Stimulated activated CD4-positive, alpha-beta T cell treated with anti-CD3 and anti-CD28 coated beads, Interleukin-1b, Interleukin-23, amount 100 ng/mL, for 1 hour (primary cell): ENCODE measurements at regions not wholly inside any gene's neighbourhood (a gene's known extent, or its start where the extent isn't known, plus 50 kb on each side); places are given as distances from the start of the nearest gene placed in this dataset.

ENCODE experiments used
- DNase-seq, 2 donors: peaks; one replicate each; pipeline ENCODE4 v3.0.0-alpha.2; 2020; ENCODE audit warnings: low read depth in 2 of 2

DNA sequence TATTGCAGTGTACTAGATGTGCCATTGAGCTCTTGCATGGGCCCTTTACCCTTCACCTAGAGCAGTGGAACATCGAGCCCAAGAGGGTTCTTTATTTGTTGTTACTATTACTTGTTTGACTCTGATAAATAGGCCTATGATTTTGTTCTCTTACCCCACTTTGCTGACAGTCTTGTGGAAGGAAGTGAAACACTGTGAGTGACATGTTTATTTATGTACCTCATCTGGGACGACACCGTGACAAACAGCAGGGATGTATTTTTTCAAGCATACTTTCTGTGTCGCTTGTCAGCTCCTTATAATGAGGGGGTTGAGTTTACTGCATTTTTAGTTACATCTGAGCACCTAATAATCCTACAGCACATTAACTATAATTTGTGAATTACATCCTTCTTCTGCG is 1010.3 kb upstream of the TENM4 start:
- DNase-seq, result no peak

DNA sequence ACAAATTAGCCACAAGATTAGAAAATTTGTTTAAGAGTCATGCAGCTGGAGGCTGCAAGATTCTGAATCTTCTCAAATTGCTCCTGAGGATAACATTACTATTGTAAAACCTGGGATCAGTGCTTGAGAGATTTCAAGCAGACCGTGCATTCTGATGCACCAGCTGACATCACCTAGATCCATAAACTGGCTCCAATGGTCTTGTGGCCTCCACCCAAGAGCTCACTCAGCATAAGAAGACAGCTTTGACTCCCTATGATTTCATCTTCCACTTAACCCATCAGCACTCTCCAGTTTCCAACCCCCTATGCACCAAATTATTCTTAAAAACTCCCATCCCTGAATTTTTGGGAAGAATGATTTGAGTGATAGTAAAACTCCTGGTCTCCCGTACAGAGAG is 1007.9 kb upstream of the TENM4 start:
- DNase-seq, result no peak

DNA sequence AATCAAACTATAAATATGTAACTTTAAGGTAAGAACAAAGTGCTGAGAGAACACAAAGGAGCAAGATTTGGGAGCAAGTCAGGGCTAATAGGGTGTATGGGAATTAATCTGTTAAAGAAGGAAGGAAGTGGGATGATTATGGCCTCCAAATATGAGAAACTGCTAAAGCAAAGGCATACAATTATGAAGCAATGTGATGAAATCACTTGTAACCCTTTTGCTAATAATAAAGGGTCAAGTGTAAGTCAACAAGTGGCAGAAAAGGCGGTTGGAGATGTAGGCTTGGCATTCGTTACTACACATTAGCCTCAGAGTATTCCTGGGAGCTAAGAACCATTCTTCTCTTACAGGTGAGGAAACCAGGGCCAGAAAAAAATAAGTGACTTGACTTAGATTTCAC is 1002.3 kb upstream of the TENM4 start:
- no peak for DNase-seq

DNA sequence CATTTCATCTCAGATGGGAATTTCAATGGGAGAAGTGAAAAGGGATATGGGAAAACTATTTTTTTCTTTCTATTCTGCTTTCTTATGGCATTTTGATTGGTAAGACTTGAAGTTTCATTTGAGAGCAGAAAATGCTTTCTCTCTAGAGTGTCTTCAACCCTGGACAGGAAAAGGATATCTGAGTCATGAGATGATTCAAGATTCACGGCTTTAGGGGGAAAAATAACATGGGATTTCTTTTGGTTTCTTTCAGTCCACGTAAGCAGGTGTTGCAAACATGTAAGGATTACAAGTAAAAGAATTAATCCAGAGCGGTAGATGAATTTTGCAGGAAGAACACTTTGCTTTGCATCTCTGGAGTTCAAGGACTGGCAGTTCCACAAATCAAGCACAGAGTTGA is 1001.0 kb upstream of the TENM4 start:
- no peak for DNase-seq

DNA sequence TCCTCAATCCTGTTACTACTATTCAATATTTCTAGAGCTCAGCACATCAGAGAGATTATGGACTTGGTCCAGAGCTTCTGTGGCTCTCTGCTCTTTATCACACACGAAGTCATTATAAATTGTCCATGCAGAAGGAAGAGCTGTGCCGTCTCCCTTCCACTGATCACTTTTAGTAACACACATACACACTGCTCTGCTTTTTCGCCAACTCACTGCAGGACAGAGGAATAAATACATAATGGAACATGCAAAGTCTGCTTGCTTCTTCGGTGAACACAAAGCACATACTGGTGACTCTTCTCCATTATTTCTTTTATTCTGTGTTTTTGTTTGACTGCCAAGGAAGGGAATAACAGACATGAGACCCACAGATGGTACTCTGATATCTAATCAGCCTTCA is 1000.0 kb upstream of the TENM4 start:
- DNase-seq, result no peak

DNA sequence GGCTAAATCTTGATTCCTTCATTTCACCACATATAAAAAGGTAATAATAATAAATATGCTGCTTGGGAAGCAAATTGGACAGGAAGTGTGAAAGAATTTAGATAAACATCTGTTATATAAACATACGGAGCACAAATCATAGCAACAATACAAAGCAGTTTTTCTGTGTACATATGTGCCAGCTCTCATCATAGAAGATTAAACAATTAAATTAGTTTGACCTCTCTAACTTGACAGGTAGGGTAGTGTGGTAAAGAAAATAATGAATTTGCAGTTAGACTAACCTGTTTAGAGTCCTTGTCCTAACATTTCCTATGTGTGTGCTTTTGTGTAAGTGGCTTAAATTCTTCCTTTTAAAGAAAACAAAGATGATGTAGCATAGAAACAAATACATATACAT is 995.7 kb upstream of the TENM4 start:
- DNase-seq, result no peak

DNA sequence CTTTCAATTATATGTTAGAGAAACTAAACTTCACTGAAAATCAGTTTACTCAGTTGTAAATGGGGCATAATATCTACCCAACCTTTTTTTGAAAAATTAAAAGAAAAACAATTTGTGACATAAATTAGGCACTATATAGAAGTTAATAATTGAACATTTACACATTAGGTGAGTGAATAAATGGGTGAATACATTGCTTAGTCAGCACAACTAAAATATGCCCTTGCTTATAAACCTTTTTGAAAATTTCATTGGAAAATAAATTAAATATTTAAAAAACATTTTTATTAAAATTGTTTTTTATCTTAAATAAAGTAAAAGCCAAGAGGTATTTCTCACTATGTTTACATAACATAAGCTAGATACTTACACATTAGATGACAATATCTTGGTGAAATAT is 994.5 kb upstream of the TENM4 start:
- DNase-seq, result no peak

DNA sequence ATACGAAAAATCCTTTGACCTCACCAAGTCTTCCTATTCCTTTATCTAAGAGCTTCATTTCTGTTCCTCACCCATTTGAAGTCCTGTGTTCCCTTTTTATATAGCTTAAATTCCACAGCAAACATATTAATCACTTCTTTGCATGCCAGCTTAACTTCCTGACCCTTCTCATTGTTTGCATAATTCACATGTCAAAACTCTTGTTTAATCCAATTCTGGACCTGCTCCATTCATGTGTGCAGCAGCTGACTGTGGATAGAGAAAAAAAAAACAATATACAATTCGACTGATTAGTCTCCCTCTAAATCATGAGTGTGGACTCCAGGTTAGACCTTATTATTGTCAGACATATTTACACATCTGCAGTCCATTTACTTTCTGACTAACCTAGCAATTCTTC is 991.2 kb upstream of the TENM4 start:
- no peak for DNase-seq

DNA sequence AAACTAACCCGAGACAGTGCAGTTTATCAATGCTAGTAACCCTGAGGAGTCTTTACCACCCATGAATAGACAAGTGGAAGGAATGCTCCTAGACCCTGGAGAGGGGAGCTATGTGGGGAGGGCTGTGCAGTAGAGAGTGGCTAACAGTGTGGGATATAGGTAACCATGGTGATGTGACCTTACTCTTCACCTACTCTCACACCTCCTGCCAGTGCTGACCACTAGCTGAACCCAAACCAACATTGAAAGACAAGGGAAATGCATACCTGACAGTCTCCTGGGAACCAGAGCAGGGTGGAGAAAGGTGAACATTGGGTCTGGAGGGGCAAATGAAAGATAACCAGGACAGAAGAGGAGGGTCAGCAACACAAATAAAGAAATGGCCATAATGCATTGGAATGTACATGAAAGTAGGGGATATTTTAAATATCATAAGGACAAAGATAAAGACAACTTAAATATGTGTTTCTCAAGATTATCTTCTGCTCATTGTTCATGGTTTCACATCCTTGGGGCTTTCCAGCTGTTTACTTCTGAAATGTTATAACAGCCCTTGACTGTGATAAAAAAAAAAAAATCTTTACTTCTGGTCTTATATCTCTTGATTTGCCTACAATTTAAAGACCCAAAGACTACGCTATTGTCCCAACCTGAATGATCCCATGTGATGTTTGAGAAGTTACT is 983.3 kb upstream of the TENM4 start:
- no peak for DNase-seq

DNA sequence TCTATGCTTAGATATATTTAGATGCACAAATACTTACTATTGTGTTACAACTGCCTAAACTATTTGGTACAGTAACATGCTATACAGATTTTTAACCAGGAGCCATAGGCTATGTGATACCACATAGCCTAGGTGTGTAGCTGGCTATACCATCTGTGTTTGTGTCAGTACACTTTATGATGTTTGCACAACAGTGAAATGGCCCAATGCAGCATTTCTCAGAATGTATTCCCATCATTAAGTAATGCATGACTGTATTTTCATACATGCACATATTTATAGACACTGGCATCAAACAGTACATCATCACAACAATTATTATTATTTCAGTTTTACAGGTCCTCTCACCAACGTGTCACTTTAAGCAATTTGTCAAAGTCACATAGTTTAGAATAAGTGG is 979.5 kb upstream of the TENM4 start:
- no peak for DNase-seq

DNA sequence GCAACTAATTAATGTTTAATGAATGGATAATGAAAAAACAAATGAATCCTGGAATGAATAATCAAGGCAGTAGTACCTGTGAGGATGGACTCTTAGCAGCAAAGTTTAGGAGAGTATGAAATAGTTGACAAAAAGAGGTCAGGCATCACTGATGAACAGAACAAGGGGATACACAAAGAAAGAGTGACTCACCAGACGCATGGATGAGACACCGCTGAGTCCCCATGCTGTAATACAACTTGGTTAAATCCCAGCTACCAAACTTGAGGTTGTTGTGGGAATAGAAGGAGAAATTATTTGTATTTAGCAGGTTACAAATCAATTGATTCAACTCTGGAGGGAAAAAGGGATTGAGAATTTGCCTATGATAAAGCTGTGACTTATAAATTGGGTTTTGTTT is 976.9 kb upstream of the TENM4 start:
- DNase-seq, result no peak

DNA sequence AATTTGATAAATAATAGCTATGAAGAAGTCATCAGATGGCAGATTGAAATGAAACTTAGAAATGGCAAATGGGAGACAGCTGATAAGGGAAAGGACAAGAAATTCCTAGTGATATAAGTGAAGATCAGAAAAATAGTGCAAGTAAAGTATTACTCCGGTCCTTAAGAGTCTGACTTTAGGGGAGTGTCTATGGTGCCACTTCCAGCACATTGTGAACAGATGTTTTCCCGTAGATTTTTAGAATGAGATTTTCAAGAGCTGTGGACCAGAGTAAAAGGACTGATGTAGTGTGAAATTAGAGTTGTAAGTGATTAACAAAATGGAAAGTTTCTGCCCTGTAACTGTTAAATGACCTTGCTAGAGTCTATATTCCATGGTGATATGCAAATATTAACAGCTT is 974.8 kb upstream of the TENM4 start:
- no peak for DNase-seq

DNA sequence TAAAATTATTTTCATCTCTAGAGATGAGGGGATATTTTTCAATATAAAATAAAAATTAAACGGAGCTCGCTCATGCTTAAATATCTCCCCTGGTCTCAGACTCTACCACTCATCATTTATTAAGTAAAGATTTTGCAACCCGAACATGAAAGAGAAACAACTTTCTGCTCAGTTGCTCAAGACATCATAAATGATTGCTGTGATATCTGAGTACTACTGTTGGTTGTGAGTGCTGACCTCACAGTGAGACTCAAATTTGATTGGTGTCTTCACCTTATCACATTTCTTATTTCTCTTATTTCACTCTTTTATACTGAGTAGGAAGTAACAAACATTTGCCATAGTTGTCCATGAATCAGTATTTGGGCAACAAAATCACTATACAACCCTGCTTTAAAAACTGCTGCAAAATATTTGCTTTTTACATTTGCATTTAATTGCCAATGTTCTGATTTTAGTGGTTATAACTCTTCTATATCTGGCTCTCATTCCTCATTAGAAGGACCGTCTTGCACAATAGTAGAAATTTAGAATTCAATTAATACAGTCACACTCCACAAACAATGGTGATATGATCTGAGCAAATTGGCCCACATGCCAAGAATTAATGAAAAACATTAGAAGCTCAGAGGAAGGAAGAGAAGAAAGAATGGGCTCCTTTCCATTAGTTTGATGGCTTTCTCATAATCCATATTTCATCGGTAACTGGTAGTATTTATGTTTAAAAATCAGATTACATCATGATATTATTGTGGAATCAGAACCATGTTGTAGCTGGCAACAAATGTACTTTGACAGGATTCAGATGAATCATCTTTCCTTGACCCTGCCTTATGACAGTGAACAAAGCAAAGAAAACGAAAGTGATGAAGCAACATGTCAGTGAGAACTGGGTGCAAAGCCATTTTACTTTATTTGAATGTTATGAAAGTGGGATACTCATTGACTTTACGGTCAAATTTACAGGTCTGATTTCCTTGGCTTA is 973.6 kb upstream of the TENM4 start:
- no peak for DNase-seq

DNA sequence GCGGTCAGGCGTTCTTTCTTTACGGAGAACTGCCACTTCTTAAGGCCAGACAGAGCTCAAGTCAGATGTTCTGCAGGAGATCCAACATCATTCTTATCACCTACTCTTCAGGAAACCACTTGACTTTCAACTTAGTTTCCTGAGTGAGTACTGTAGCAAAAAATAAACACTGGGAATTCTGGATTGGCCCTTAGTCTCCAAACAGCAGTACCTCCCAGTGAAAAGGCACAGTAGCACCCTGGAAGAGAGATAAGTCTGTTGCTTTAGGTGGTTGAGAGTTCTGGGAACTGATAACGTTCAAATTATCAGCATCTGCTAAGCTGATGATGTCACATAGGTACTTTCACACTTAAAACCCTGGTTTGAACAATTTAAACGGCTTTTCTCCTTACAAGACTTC is 971.8 kb upstream of the TENM4 start:
- no peak for DNase-seq

DNA sequence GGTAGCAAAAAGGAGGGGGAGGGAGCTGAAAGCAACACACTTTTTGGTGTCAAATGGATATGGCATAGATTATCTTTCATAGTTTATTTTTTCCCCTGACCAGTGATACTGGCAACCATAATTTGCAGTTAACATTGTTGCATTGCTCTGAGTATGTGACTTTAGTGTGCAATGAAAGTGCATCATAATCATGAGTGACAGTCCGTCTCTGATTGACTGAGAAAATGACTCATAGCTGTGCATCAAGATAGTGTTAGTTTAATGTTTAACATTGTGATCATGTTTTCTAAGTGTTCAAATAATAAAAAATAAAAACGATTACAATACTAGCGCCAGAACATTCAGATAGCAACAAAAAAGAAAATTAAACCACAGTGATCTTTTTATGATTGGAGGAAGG is 952.4 kb upstream of the TENM4 start:
- DNase-seq, result no peak

DNA sequence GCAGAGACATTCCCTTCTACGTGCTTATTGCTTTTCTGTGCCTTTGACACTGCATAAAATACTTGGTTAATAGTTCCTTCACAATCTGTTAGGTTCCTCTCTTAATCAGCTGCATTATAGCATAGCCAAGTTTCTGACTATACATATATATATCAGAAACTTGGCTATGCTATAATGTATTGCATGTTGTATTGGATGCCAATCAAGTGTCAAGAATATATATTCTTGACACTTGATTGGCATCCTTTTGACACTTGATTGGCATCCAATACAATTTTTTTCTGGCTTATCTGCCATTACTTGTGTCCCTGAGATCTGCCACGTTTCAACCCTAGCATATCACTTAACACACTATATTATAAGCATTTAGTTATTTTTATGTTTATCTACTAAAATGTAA is 949.7 kb upstream of the TENM4 start:
- no peak for DNase-seq

DNA sequence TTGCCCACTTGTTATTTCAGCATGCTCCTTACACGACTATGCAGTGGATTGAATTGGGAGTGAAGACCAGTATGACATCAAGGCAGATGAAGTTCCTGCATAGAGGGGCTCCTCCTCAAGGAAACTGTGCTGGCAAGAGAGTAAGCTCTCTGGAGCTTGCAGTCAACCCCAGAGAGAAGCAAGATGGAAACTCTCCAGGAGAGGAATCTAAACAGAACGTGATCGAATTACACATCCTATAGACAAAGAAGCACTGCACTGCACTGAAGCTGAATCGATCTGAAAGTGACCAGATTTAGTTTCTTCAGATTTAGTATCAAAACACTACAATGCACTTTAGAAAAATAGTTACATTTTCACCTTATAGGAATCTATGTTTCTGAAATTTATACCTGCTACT is 947.7 kb upstream of the TENM4 start:
- DNase-seq, result no peak

DNA sequence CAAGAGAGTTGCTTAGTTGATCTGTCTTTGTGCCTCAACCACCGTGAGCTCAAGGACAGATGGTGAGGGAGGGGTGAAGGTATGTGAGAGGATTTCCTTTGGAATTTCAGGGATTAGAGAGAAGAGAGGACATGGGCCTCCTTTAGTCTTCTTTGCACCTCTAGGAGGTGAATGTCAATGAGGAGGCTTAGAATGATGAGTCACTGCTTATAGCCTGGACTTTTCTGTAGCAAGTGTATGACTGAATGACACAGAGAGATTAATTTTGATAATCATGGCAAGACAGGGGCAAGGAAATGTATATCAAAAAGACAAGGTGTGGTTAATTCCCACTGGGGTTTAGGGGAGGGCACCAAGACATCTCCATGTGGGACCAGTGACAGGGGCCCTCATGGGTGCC is 947.3 kb upstream of the TENM4 start:
- DNase-seq, result no peak

DNA sequence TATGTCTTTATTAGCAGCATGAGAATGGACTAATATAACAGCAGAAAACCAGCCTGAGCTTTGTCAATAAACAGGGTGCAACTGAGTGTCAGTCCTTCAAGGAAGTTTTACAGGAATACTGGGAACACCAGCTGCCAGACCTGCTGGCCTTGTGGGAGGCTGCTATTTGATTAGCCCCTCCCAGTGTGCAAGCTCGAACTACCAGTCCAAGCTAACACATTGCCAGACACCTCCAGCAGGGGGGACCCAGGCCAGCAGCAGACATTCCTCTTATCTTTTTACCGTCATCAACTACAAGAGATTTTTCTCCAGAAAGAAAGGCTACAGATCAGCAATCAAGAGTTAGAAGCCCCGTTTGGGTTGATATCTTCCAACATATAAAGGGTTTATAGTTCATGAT is 942.8 kb upstream of the TENM4 start:
- DNase-seq, result no peak

DNA sequence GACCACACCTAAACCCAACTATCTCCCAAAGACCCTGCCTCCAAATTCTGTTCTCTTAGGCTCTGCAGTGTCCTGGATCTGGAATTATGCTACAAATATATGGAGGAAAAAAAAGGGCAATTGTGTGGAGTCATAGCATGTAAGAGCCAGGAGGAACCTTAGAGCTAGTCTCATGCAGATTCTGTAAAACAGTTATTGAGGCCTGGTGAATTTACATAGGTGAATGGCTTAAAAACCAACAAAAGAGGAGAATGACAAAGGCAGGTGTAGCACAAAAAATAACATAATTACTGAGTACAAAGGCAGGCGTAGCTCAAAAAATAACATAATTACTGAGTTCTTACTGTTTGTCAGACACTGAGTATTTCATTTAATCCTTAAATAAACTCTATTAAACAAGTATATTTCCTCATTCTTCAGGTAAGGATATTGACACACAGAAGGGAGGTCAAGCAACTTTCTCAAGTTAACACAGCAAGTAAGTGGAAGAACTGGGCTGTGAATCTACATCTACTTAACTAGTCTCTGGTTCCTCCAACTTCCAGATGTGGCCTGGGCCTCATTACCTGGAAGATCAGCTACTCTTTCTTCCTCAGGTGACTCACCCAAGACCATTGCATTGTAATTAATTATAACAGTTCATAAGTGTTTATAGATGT is 938.9 kb upstream of the TENM4 start:
- no peak for DNase-seq

DNA sequence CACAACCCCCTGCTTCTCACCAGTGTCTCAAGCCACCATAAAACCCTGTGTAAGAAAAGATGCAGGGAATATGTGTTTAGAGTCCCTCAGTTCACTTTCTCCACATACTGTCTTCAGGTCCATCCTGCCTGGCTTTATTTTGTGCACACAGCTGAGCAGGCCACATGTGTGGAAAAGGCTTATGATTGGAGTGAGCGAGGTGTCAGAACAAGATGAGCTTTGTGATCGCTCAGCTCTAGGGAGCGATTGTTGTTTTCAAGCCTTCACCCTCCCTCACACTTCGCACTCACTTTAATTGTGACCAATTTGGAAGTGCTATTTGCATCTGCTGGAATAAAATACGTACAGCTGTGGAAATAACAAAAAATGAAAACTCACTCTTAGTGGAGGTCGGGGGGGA is 931.1 kb upstream of the TENM4 start:
- DNase-seq, result no peak

DNA sequence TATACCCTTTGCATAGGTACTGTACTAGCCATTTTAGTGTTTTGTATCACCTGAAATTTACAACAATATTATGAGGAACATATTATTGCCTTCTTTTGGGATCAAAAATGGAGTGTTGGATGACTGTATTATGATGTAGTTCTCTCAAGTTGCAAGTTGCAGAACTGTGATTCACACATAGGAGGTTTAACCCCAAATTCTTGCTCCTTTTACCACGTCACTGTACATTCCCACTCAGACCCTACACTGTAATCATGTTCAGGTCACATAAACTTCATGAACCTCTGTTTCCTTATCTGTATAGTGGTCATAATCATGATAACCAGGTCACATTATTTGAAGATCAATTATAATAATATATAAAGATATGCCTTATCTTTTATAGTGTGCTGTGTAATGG is 925.1 kb upstream of the TENM4 start:
- DNase-seq, result no peak
